Transverse colon (tissue), 3 donors: ENCODE measurements at regions not wholly inside any gene's neighbourhood (a gene's known extent, or its start where the extent isn't known, plus 50 kb on each side); places are given as distances from the start of the nearest gene placed in this dataset.
"Not testable (repeated sequence)": the region's sequence is repeated elsewhere in the genome, so short reads cannot be mapped to it uniquely, and the experiment has no call there.

Source experiments
- POLR2A ChIP-seq: fragments of 450-650 bp; IDR thresholded peaks from one replicate; pipeline ENCODE4 v1.6.1; 2016; ENCODE audit warnings: antibody characterized with exemption, mild to moderate bottlenecking, moderate library complexity
- POLR2AphosphoS5 ChIP-seq, 3 donors: sonication (generic); formaldehyde crosslinking; IDR thresholded peaks; one replicate each; pipeline ENCODE4 v1.6.1; 2016; ENCODE audit warnings: antibody characterized with exemption in 3 of 3

- TF ChIP-seq POLR2A; POLR2AphosphoS5 (IDR thresholded peaks at IDR 0.05): not testable (repeated sequence)
These were observed 138.9 kb upstream of the GNAI1 start for GRCh38 chr7:79995741-79996140.
